ENCODE measurements at regions not wholly inside any gene's neighbourhood (a gene's known extent, or its start where the extent isn't known, plus 50 kb on each side); places are given as distances from the start of the nearest gene placed in this dataset.

GRCh38 chr5:133788121-133788520, 175.8 kb upstream of the FSTL4 start:
- ATAC-seq: no peak

GRCh38 chr5:133786420-133786819, 174.1 kb upstream of the FSTL4 start:
- Histone ChIP-seq H3K4me1 (no peaks in the 10 kb centered on the region), H3K27ac (no peak overlapping the region), H3K36me3 (no peaks in the 10 kb centered on the region), H3K27me3 (no peaks in the 10 kb centered on the region), H3K9me3 (no peaks in the 10 kb centered on the region), H3K4me3 (no peak overlapping the region)
- no peak for ATAC-seq
- TF ChIP-seq EP300 (IDR thresholded peaks at IDR 0.05) (no peak), CTCF (IDR thresholded peaks at IDR 0.05) (no peak), POLR2AphosphoS5 (IDR thresholded peaks at IDR 0.05) (no peak), POLR2A (IDR thresholded peaks at IDR 0.05) (no peak)
- WGBS, 2 donors (ENCODE audit: low coverage in 1 of 2): 62 to 71% methylated on average over 1 to 2 of the region's 4 CpGs

More at GRCh38 chr5:133788121-133788520, 175.8 kb upstream of the FSTL4 start:
- Histone ChIP-seq H3K27ac (no peak overlapping the region), H3K36me3 (no peaks in the 10 kb centered on the region), H3K4me1 (no peaks in the 10 kb centered on the region), H3K9me3 (no peaks in the 10 kb centered on the region), H3K4me3 (no peak overlapping the region), H3K27me3 (peaks cover under 1% of the 10 kb centered on the region)
- TF ChIP-seq POLR2A (IDR thresholded peaks at IDR 0.05): no peak
- TF ChIP-seq POLR2AphosphoS5 (IDR thresholded peaks at IDR 0.05): no peak
- TF ChIP-seq CTCF (IDR thresholded peaks at IDR 0.05): no peak
- no peak for TF ChIP-seq EP300 (IDR thresholded peaks at IDR 0.05)
- 92 to 100% methylated on average over 2 to 7 of the region's 11 CpGs for WGBS, 2 donors (ENCODE audit: low coverage in 1 of 2)

- WGBS, 2 donors (ENCODE audit: low coverage in 1 of 2): 67% methylated on average over 2 of the region's 3 CpGs; no CpG with 5 or more reads in 1 of the 2 donors
- TF ChIP-seq POLR2A (IDR thresholded peaks at IDR 0.05) (no peak), CTCF (IDR thresholded peaks at IDR 0.05) (no peak), POLR2AphosphoS5 (IDR thresholded peaks at IDR 0.05) (no peak), EP300 (IDR thresholded peaks at IDR 0.05) (no peak)
- Histone ChIP-seq H3K9me3 (no peaks in the 10 kb centered on the region), H3K4me1 (no peaks in the 10 kb centered on the region), H3K27ac (no peak overlapping the region), H3K27me3 (no peaks in the 10 kb centered on the region), H3K4me3 (no peak overlapping the region), H3K36me3 (no peaks in the 10 kb centered on the region)
- ATAC-seq: no peak
These were observed 172.8 kb upstream of the FSTL4 start for GRCh38 chr5:133785182-133785581.

GRCh38 chr5:133783481-133783880, 171.1 kb upstream of the FSTL4 start:
- TF ChIP-seq CTCF (IDR thresholded peaks at IDR 0.05) (no peak), POLR2A (IDR thresholded peaks at IDR 0.05) (no peak), POLR2AphosphoS5 (IDR thresholded peaks at IDR 0.05) (no peak), EP300 (IDR thresholded peaks at IDR 0.05) (no peak)
- no peaks in the 10 kb centered on the region for H3K4me1 ChIP-seq
- WGBS, 2 donors (ENCODE audit: low coverage in 1 of 2): 63 to 68% methylated on average over 5 of the region's 5 CpGs

GRCh38 chr5:133782736-133783135, 170.4 kb upstream of the FSTL4 start:
- TF ChIP-seq POLR2A (IDR thresholded peaks at IDR 0.05) (no peak), POLR2AphosphoS5 (IDR thresholded peaks at IDR 0.05) (no peak), CTCF (IDR thresholded peaks at IDR 0.05) (no peak), EP300 (IDR thresholded peaks at IDR 0.05) (no peak)
- no peaks in the 10 kb centered on the region for H3K36me3 ChIP-seq
- no peak for ATAC-seq
- H3K4me1 ChIP-seq: no peaks in the 10 kb centered on the region
- no peak overlapping the region for H3K27ac ChIP-seq
- 64 to 85% methylated on average over 4 to 5 of the region's 5 CpGs for WGBS, 2 donors (ENCODE audit: low coverage in 1 of 2)
- H3K27me3 ChIP-seq: no peaks in the 10 kb centered on the region
- no peak overlapping the region for H3K4me3 ChIP-seq
- H3K9me3 ChIP-seq: no peaks in the 10 kb centered on the region

More at GRCh38 chr5:133783481-133783880, 171.1 kb upstream of the FSTL4 start:
- Histone ChIP-seq H3K4me3 (no peak overlapping the region), H3K27ac (no peak overlapping the region), H3K27me3 (no peaks in the 10 kb centered on the region), H3K9me3 (no peaks in the 10 kb centered on the region), H3K36me3 (no peaks in the 10 kb centered on the region)
- ATAC-seq: no peak

All from gastroesophageal sphincter (tissue), 4 donors.